NCI-H187 treated with DMSO at 0.1 percent for 48 hours (cell line): ENCODE measurements at regions not wholly inside any gene's neighbourhood (a gene's known extent, or its start where the extent isn't known, plus 50 kb on each side); places are given as distances from the start of the nearest gene placed in this dataset.

ENCODE experiments used
- DNase-seq: peaks from one replicate; lab custom pipeline; 2025; lab: John Stamatoyannopoulos, UW

- DNase-seq: no peak
Observed at GRCh38 chr5:61596265-61596664, 264.2 kb downstream of the ZSWIM6 start.

- DNase-seq: no peak
Observed at GRCh38 chr5:61597684-61598083, 265.6 kb downstream of the ZSWIM6 start.

GRCh38 chr5:61598126-61598525 is 266.1 kb downstream of the ZSWIM6 start:
- DNase-seq: no peak

GRCh38 chr5:61599370-61600122 is 267.5 kb downstream of the ZSWIM6 start:
- DNase-seq: no peak

- no peak for DNase-seq
Observed at GRCh38 chr5:61600123-61600444, 268.0 kb downstream of the ZSWIM6 start.

GRCh38 chr5:61600945-61601511 is 269.0 kb downstream of the ZSWIM6 start:
- DNase-seq: no peak

GRCh38 chr5:61603211-61603908 is 271.3 kb downstream of the ZSWIM6 start:
- DNase-seq: no peak

GRCh38 chr5:61604076-61605025 is 272.3 kb downstream of the ZSWIM6 start:
- no peak for DNase-seq

- no peak for DNase-seq
Observed at GRCh38 chr5:61609840-61610677, 278.0 kb downstream of the ZSWIM6 start.

- no peak for DNase-seq
Observed at GRCh38 chr5:61610678-61611024, 278.6 kb downstream of the ZSWIM6 start.

- no peak for DNase-seq
Observed at GRCh38 chr5:61612431-61612830, 280.4 kb downstream of the ZSWIM6 start.

GRCh38 chr5:61613679-61614078 is 281.6 kb downstream of the ZSWIM6 start:
- DNase-seq: no peak

GRCh38 chr5:61614606-61615005 is 282.5 kb downstream of the ZSWIM6 start:
- no peak for DNase-seq

- DNase-seq: no peak
Observed at GRCh38 chr5:61617039-61617438, 285.0 kb downstream of the ZSWIM6 start.

- DNase-seq: no peak
Observed at GRCh38 chr5:61617995-61618525, 286.0 kb downstream of the ZSWIM6 start.

- no peak for DNase-seq
Observed at GRCh38 chr5:61618577-61618976, 286.5 kb downstream of the ZSWIM6 start.

- no peak for DNase-seq
Observed at GRCh38 chr5:61619289-61619688, 287.2 kb downstream of the ZSWIM6 start.

- no peak for DNase-seq
Observed at GRCh38 chr5:61619777-61620518, 287.9 kb downstream of the ZSWIM6 start.

GRCh38 chr5:61620699-61621182 is 288.7 kb downstream of the ZSWIM6 start:
- no peak for DNase-seq

- DNase-seq: no peak
Observed at GRCh38 chr5:61621202-61621650, 289.2 kb downstream of the ZSWIM6 start.
